NCI-H82 (cell line): ENCODE measurements at regions not wholly inside any gene's neighbourhood (a gene's known extent, or its start where the extent isn't known, plus 50 kb on each side); places are given as distances from the start of the nearest gene placed in this dataset.
"Not testable (repeated sequence)": the region's sequence is repeated elsewhere in the genome, so short reads cannot be mapped to it uniquely, and the experiment has no call there.

Source experiments
- DNase-seq: peaks from one replicate; lab custom pipeline; 2025; lab: John Stamatoyannopoulos, UW

DNA sequence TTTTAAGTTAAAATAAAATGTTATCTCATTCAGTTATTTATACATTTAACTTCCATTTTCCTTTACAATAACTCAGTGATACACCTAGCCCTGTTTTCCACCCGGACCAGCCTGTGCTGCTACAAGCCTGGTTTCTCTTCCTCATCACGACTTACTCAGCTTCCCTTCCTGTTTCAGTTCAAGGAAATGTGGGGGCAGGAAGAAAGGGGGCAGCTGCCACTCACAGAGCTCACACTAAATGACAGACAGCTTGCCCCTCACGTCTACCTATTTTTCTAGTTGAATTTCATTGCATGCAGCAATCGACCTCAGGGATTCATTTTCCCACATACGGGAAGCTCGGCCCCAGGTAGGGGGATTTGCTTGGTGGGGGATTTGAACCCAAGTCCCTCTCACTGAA, 442.6 kb downstream of the TMEM121 start:
- not testable (repeated sequence) for DNase-seq

DNA sequence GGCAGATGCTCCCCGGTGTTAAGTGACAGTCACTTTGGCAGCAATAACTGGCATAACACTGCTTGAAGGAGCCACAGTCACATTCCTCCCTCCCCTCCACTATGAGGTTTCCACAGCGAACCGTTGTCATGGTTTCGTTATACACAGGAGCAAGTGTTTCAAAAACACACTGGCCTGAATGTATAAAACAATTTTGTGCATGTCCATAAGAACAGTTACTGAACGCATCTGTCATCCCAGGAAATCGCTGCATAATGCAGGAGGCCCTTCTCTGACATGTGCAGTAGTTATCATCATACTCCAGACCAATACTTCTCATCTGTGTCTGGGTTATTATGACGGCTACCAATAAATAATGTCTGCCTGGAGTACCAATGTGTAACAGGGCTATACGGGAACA, 444.4 kb downstream of the TMEM121 start:
- not testable (repeated sequence) for DNase-seq

DNA sequence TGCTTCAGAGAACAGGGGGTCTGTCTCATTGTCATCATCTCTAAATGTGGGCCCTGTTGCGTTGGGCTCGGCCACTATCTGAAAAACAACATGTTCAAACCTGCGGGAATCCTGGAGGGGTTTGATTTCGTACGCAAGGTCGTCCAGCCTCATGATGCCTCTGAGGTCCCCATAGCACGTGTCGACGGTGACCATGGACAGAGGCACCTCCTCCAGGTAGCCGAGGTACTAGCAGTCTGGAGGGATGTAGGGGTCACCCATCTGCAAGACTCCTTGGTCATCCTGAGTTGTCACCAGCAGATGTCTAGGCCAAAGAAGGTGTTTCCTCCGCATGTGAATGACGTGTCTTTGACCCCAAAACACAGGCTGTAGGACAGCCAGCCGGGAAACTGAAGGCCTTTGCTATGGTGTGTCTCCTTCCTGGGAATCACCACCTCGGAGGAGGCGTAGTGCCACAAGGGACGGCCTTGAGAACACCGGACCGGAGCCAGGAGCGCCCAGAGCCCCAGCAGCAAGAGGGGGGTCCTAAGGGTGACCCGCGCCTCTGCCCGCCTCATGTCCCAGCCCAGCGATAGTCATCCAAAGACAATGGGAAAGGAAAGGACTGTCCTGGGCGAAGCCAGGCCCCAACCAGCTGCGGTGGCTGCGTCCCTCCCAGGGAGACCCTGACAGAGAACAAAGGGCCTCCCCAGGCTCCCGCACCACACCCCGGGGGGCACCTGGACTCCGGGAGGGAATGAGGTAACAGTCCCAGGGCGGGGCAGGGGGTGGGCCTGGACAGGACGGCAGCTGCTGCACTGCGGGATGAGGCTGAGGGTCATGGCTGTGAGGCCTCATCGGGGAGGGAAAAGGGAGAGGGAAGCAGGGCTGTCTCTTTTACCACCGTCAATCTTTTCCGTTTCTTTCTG, 445.5 kb downstream of the TMEM121 start:
- DNase-seq = no peak

DNA sequence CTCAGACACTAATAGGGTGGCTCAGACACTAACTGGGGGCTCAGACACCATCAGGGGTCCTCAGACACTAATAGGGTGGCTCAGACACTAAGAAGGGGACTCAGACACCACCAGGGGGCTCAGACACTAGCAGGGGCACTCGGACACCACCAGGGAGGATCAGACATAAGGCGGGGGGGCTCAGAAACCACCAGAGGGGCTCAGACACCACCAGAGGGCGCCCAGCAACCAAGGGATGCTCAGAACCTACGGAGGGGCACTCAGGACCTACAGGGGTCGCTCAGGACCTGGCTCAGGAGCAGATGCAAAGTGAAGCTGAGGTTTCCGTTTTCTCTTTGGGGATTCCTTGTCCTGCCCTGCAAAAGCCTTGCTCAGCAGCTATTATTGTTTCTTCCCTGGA, 448.5 kb downstream of the TMEM121 start:
- DNase-seq = peak; percentile 64

DNA sequence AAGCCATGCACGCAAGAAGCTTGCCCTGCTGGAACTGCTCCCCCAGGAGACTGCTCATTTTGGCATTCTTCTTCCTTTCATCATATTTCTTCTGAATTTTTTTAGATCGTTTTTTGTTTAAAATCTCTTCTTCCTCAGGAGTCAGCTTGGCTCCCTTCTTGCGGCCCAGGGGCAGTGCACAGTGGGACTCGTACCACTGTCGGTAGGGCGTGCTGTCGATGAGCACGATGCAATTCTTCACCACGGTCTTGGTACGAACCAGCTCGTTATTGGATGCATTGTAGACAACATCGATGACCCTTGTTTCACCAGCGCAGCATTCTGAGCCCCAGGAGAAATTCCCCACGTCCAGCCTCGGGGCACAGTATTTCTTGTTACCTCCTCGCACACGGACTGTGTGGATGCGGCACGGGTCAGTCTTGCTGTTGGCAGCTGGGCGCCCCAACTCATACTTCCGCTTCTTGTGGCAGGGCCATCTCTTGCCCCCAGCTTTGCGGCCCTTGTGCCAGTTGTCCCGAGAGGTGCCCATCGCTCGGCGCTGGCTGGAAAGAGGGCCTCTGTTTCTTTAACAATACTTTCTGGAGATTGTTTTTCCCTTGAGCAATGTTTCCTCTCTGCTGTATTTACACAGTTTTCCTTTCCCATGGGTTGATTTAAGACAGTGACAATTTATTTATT, 452.4 kb downstream of the TMEM121 start:
- no peak for DNase-seq

DNA sequence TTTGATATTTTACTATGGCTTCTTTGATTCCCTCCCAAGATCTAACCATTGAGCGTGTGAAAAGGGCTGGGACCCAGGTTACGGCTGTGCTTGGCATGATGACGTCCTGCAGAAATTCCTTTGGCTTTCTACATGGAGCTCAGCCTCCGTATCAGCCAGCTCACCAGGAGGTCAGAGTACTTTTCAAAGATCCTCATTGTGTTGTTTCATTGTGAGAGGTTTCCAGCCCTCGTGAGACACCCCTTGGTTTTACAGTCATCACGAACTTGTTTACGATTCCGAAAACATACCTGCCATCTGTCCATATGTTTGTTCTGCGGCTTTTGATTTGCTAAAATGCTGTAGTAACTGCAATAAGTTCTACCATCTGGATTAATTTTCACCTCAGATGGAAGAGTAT, 453.1 kb downstream of the TMEM121 start:
- DNase-seq = no peak

DNA sequence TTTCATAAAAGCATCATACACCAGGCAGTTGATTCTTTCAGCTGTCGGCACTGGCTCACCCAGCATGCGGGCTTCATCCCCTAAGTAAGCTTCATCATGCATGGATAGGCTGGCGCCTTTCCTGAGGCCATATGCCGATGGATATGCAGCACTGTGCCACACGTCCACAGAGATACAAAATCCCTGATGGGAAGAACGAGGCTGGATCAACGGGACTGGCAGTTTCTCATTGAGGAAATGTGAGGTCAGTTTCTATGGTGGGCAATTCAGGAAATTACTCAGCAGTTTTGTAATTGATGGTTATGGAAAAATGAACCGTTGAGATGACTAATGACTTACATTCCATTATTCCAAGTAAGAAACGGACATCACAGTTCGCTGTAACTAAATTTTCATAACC, 453.8 kb downstream of the TMEM121 start:
- no peak for DNase-seq

DNA sequence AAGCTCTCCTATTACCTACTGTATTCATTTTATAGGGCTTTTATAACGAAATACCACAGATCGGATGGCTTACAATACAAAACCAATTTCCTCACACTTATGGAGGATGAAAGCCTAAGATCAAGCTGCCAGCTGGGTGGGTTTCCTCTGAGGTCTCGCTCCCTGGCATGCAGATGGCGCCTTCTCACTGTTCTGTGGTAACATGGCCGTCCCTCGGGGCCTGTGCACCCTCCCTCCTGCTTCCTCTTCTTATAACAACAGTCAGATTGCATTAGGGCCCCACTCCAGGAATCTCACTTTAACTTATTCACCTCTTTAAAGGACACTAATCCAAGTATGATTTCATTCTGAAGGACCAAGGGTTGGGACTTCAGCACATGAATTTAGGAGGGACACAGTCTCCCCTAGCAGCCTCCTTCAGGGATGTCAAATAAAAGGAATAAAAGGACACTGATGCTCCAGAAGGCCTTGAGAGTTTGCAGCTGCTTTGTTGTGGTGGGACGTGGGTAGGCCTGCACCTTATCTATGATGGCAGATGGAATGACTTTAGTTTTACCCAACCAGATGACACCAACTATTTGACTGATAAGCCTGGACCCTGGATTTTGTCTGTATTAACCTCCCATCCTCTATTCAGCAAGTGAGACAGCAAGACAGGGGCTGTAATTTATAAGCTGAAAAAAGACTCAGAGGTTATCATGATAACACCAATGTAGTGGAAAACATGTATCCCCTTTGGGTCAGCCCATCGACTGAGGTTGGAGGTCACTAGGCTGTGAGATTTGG, 455.3 kb downstream of the TMEM121 start:
- not testable (repeated sequence) for DNase-seq

DNA sequence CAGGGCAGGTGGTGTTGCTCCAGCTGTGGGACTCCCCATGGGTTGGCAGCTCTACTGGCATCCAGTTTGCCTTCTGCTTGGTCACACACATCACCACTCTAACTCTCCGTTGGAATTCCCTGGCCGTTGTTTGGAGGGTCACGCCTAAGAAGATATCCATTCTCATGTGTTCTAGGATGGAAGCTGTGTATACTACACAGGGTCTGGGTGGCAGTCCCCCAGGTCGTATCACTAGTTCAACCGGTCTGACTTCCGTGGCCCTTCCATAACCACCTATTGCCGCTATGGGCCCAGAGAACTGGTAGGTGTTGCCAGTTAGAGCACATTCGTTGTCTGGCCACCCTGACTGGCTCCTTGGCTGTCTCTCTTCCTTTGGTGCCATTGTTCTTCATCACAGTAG, 456.3 kb downstream of the TMEM121 start:
- DNase-seq = no peak

DNA sequence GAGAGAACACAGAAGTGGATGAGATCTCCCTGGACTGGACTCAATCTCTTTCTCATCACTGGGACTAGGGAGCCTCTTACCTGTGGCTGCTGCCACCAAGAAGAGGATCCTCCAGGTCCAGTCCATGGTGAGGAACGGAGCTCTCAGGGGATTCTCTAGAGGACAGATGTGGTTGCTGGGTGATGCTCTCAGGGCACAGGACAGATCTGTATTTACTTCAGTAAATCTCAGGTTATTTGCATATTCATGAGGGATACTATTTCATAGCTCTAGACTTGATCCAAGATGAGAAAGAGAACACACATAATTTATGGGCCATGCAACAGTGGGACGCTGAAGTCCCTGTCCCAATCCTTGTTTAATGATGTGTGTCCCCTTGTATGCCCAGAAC, 460.5 kb downstream of the TMEM121 start:
- DNase-seq = no peak

DNA sequence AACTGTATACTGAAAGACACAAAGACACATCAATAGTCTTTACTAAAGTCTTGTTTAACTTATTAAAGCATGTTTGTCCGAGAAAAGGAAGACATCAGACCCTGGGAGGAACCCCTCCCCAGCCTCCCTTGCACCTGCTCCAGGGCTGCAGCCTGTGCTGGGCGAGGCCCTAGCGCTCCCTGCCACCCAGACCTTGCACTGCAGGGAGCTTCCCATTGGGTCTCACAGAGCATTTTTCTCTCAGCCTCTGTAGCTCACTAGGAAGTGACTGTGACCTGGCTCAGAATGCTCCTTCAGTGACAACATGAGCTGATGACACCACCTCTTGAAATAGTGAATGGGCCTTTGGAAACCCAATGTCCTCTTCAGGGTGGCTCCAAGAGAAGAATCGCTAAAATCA, 461.2 kb downstream of the TMEM121 start:
- DNase-seq = no peak

DNA sequence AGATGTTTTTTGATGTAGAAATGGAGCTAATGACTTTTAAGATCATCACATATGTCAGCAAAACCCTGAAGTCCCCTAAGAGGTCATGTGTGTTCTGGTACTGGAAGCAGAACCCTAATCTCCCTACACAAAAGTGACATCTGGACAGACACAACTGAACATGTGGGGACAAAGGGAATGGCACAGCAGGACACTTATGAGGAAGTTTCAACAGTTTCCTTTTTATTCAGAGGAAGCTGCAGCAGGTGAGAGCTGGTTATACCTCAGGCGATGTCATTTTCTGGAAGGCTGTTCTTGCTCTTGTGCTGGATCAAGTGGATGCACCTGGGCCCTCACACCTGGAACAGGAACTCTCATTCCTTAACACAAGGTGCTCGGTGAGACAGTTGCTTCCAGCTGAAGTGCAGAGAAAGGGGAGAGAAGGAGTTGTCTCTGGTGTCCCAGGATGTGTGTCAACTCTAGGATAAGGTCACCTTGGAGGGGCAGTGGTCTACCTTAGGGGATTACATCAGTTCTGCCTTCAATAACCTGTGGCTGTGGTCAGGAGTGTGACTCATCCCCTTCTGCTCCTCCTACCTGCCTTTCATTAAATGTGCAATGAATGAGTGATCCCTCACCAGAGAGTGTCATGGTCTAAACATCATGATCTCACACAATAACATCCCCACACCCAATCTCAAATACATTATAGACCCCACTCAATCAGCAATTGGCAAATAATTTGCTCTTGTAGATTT, 463.4 kb downstream of the TMEM121 start:
- DNase-seq = no peak

DNA sequence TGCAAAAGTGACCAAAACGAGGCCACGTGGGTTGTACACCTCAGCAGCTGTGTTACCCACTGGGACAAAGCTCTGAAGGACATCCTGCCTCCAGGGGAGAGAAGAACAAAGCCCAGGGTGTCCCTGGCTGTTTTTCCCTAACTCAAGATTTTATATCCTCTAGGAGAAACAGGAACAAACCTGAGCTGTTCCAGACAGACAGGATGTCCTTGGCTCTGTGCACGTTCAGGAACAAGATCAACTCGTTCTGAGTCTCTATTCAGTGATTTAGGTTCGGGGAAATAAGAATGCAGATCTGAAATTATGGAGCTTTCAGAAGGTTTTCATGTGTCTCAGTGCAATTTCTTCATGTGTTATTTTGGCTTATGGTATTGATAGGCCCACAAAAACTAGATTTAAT, 465.3 kb downstream of the TMEM121 start:
- not testable (repeated sequence) for DNase-seq

DNA sequence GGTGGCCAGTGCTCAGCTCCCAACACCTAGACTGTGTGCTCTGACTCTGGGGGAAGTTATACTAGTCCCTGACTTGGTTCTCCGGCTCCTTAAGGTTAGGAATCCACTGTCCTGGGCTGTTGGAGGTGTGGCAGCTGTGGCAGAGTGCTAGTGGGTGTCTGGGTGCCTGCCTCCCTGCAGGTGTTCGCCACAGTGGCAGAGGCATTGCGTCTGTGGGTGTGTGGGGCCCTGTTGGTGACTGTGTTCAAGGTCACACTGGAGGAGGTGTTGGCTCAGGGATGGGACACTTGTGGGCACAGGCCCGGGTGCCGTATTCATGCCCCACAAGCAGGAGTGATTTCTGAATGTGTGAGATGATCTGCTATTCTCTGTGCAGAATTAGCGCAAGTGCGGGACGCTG, 467.4 kb downstream of the TMEM121 start:
- no peak for DNase-seq

DNA sequence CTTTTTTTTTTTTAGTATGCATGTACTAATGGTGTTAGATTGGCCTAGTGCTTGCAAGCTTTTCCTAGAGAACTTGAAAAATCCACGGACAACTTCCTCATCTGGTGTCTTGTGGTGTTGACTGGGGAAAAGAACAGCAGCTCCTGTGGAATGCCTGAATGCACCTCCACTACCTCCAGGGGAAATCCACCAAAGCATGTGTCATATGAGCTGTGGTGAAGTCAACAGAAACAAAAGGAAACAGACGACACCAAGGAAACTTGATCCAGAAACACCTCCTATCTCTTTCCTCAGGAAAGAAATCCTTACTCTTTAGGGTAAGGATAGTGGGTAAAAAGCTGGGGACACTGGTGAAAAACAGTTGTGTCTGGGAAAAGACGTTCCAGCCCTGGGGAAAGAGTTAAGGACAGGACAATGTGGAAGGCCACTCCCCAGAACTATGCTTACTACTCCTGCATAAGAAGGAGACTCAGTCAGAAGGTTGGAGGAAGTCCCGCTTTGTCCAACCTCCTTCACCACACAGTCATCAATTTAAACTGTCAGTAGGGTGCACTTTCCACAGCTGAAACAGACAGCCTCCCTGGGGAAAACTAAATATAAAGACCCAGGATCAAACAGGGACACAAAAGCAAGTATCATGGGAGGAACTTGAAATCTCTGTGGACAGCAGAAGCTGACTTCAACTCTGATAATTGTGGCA, 468.8 kb downstream of the TMEM121 start:
- not testable (repeated sequence) for DNase-seq

DNA sequence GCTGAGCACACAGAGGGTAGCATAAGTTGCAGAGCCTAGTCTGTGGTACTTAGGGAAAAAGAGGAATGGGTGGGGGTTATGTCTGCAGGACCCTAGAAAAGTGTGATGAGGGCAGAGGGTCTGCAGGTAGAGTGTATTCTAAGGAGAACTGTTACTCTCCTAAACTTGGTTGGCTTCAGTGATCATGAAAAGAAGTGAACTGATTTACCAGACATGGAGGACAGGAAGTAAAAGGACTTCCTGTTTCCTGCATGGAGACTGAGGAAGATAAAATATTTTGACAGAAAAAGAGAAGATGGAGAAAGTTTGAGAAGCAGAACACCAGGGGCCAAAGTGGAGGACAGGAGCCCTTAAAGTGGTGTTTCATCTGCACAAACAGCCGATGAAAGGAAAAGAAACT, 472.2 kb downstream of the TMEM121 start:
- DNase-seq = not testable (repeated sequence)

DNA sequence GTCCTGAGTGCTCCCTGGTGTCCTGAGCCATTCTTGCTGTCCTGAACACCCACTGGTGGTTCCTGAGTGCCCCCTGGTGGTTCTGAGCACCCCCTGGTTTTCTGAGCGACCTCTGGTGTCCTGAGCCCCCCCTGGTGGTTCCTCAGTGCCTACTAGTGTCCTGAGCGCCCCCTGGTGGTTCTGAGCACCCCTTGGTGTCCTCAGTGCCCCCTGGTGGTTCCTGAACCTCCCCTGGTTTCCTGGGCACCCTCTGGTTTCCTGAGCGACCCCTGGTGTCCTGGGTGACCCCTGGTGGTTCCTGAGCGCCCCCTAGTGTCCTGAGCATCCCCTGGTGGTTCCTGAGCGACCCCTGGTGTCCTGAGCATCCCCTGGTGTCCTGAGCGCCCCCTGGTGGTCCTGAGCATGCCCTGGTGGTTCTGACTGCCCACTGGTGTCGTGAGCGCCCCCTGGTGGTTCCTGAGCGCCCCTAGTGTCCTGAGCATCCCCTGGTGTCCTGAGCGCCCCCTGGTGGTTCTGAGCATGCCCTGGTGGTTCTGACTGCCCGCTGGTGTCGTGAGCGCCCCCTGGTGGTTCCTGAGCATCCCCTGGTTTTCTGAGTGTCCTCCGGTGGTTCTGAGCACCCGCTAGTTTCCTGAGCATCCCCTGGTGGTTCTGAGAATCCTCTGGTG, 473.1 kb downstream of the TMEM121 start:
- peak; percentile 42 for DNase-seq

DNA sequence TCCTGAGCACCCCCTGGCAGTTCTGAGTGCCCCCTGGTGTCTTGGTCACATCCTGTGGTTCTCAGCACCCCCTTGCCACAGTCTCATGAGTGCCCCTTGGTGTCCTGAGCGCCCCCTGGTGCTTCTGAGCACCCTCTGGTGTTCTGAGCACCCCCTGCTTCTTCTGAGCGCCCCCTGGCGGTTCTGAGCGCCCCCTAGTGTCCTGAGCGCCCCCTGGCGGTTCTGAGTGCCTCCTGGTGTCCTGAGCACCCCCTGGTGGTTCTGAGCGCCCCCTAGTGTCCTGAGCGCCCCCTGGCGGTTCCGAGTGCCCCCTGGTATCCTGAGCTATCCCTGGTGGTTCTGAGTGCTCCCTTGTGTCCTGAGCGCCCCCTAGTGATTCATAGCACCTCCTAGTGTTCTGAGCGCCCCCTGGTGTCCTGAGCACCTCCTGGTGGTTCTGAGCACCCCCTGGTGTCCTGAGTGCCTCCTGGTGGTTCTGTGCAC, 473.7 kb downstream of the TMEM121 start:
- not testable (repeated sequence) for DNase-seq

DNA sequence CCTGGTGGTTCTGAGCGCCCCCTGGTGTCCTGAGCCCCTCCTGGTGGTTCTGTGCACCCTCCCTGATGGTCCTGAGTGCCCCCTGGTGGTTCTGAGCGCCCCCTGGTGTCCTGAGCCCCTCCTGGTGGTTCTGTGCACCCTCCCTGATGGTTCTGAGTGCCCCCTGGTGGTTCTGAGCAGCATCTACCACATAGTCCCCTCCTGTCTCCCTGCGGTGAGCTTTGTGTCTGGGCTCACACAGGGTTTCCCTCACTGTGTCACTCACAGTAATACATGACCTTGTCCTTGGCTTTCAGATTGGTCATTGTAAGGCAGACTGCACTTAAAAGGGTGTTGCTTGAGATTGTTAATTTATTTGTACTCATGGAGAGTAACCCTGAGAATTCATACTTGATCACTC, 474.9 kb downstream of the TMEM121 start:
- not testable (repeated sequence) for DNase-seq

DNA sequence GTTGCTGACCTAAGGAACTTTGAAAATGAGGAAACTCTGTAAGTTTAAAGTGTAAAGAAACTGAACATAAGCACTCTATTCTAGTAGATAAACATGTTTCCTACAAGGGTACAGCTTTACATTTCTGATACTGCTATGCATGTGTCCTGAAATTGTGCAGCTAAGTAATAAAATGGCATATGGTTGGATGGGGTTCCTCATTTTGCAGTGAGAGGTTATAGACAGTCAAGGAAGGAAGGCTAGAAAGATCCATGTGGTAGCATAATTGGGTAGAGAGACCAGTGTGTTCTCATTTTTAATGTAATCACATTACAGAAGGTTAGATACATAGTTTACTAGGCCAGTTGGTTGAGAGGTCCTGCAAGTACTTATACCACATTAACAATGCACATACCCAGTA, 477.0 kb downstream of the TMEM121 start:
- DNase-seq = no peak
